ENCODE measurements at regions not wholly inside any gene's neighbourhood (a gene's known extent, or its start where the extent isn't known, plus 50 kb on each side); places are given as distances from the start of the nearest gene placed in this dataset.

DNA sequence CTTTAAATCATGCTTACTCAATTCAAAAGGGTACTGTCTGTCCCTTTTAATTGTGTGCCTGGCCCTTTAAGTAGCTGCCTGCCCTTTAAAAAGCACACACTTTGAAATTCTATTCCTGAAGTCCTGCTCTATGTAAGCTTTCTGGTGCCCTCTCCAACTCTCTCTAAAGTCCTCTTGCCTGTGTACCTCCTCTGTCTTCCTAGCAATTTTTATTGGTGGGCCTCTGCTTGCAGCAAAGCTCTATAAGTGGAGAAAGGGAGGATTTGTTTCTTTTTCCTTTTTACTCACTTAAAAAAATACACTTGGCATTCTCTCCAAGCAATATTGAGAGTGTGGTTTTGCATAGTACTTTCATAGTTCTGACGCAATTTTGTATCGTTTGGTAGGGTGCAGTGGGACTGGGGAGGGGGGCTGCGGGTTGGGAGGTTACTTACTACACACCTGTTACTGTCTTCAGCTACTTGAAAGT is 135.4 kb downstream of the LMO4 start:
- no peak overlapping the region for H3K27ac ChIP-seq
- no peaks in the 10 kb centered on the region for H3K4me1 ChIP-seq
- no peaks in the 10 kb centered on the region for H3K9me3 ChIP-seq
- TF ChIP-seq POLR2A (IDR thresholded peaks at IDR 0.05) (no peak), POLR2AphosphoS5 (IDR thresholded peaks at IDR 0.05) (no peak), EP300 (IDR thresholded peaks at IDR 0.05) (no peak)
- TF ChIP-seq, protein P1, sequence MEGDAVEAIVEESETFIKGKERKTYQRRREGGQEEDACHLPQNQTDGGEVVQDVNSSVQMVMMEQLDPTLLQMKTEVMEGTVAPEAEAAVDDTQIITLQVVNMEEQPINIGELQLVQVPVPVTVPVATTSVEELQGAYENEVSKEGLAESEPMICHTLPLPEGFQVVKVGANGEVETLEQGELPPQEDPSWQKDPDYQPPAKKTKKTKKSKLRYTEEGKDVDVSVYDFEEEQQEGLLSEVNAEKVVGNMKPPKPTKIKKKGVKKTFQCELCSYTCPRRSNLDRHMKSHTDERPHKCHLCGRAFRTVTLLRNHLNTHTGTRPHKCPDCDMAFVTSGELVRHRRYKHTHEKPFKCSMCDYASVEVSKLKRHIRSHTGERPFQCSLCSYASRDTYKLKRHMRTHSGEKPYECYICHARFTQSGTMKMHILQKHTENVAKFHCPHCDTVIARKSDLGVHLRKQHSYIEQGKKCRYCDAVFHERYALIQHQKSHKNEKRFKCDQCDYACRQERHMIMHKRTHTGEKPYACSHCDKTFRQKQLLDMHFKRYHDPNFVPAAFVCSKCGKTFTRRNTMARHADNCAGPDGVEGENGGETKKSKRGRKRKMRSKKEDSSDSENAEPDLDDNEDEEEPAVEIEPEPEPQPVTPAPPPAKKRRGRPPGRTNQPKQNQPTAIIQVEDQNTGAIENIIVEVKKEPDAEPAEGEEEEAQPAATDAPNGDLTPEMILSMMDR (IDR thresholded peaks at IDR 0.05): no peak
- WGBS, 2 donors: 27 to 45% methylated on average over 3 of the region's 3 CpGs
- ATAC-seq (ENCODE audit: low FRiP score in 2 of 2) (no peak), DNase-seq (no peak)
- H3K36me3 ChIP-seq: no peaks in the 10 kb centered on the region
- H3K27me3 ChIP-seq: no peaks in the 10 kb centered on the region
- no peak overlapping the region for H3K4me3 ChIP-seq

DNA sequence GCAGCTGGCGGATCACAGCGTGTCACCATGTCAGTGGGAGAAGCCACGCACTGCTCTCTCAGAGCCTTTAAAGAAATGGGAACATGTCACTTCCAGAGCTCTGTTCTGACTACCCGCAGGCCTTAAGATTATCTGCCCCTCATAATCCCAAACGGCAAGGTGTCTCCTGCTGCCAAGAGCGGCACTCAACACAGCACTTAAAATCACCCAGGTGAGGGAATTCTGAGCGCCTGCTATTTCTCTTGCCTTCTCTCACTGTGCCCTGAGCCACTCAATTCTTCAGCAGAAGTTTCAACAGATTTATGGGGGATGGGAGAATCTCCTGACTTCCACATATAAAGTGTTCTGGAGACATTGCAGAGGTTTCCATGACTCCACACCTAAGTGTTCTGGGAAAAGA is 137.9 kb downstream of the LMO4 start:
- no peaks in the 10 kb centered on the region for H3K36me3 ChIP-seq
- peak in 1 of 2 donors; percentile 8 for ATAC-seq (ENCODE audit: low FRiP score in 2 of 2)
- no peak overlapping the region for H3K4me3 ChIP-seq
- DNase-seq: no peak
- WGBS, 2 donors: 65 to 80% methylated on average over 7 of the region's 7 CpGs
- TF ChIP-seq, protein P1 (IDR thresholded peaks at IDR 0.05): no peak
- no peaks in the 10 kb centered on the region for H3K27me3 ChIP-seq
- H3K27ac ChIP-seq: no peak overlapping the region
- H3K4me1 ChIP-seq: no peaks in the 10 kb centered on the region
- H3K9me3 ChIP-seq: no peaks in the 10 kb centered on the region

DNA sequence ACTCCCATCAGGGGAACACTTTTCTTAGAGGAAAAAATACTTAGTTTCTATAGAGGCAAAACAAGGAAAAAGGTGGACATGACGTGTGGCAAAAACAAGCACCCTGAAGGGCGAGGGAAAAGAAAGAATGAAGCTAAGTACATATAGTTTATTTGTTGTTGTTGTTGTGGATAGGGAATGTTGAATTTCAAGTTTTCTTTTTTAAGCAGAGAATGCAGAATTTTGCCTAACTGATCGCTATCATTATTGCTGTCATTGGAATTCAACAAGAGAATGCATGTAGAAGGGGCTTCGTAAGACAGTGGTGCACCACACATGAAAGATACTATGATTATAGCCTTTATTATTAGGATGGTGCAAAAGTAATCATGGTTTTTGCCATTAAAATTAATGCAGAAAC is 144.0 kb downstream of the LMO4 start:
- WGBS, 2 donors: 87 to 90% methylated on average over 4 of the region's 4 CpGs
- TF ChIP-seq EP300 (IDR thresholded peaks at IDR 0.05): no peak

DNA sequence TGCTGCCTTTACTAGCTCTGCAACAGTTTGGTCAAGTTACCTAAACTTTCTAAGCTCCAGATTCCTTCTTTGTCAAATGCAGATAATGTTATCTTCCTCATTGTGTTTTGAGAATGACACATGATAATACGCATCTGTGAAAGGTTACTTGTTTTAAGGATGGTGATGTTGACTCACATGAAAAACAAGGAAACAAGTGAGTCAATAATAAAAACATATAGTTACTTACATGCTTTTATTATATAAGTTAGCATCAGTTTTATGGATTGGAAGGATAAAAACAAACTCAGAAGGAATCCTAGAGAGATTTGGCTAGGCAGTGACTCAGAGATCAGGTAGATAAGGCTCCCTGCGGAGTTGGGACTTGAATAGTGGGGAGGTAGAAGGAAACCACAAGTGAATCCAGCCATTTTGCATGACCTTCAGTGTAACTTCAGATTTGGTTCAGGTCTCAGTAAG is 144.6 kb downstream of the LMO4 start:
- DNase-seq (no peak), ATAC-seq (ENCODE audit: low FRiP score in 2 of 2) (no peak)
- no peak overlapping the region for H3K27ac ChIP-seq
- no peak overlapping the region for H3K4me3 ChIP-seq
- 83 to 85% methylated on average over 2 of the region's 2 CpGs for WGBS, 2 donors
- no peaks in the 10 kb centered on the region for H3K27me3 ChIP-seq
- TF ChIP-seq POLR2AphosphoS5 (IDR thresholded peaks at IDR 0.05): no peak
- TF ChIP-seq, protein P1 (IDR thresholded peaks at IDR 0.05): no peak
- no peak for TF ChIP-seq EP300 (IDR thresholded peaks at IDR 0.05)
- TF ChIP-seq POLR2A (IDR thresholded peaks at IDR 0.05): no peak
- no peaks in the 10 kb centered on the region for H3K36me3 ChIP-seq
- H3K9me3 ChIP-seq: no peaks in the 10 kb centered on the region
- no peaks in the 10 kb centered on the region for H3K4me1 ChIP-seq

More for the DNA sequence above, 144.0 kb downstream of the LMO4 start:
- ATAC-seq (ENCODE audit: low FRiP score in 2 of 2) (no peak), DNase-seq (no peak)
- no peaks in the 10 kb centered on the region for H3K27me3 ChIP-seq
- no peaks in the 10 kb centered on the region for H3K9me3 ChIP-seq
- no peak overlapping the region for H3K4me3 ChIP-seq
- H3K4me1 ChIP-seq: no peaks in the 10 kb centered on the region
- H3K27ac ChIP-seq: no peak overlapping the region
- H3K36me3 ChIP-seq: no peaks in the 10 kb centered on the region

DNA sequence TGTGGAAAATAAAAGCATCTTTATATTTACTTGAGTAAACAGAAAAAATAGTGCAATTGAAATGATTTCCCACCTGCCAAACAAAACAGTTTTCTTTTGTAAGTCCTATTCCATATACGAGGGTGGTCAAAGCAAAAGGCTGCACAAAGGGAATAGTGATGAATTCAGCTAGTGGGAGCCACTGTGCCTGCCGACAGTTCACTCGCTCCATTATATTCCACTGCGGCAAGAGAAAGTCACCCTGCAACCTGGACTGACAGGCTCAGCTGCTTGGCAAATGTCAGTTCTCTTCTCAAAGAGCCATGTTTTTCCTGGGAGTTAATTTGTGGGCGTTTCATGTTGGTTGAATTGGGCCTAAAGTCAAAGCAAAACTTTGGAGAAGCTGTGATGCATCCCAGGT is 145.4 kb downstream of the LMO4 start:
- Histone ChIP-seq H3K4me1 (no peaks in the 10 kb centered on the region), H3K4me3 (no peak overlapping the region), H3K9me3 (no peaks in the 10 kb centered on the region), H3K36me3 (no peaks in the 10 kb centered on the region), H3K27ac (no peak overlapping the region), H3K27me3 (no peaks in the 10 kb centered on the region)
- ATAC-seq (ENCODE audit: low FRiP score in 2 of 2): no peak
- DNase-seq: no peak
- WGBS, 2 donors: 75 to 83% methylated on average over 5 of the region's 5 CpGs
- no peak for TF ChIP-seq POLR2A (IDR thresholded peaks at IDR 0.05)
- TF ChIP-seq POLR2AphosphoS5 (IDR thresholded peaks at IDR 0.05): no peak
- TF ChIP-seq, protein P1 (IDR thresholded peaks at IDR 0.05): no peak
- TF ChIP-seq EP300 (IDR thresholded peaks at IDR 0.05): no peak
